Stomach smooth muscle (tissue), 2 donors: ENCODE measurements at regions not wholly inside any gene's neighbourhood (a gene's known extent, or its start where the extent isn't known, plus 50 kb on each side); places are given as distances from the start of the nearest gene placed in this dataset.
"Not testable (repeated sequence)": the region's sequence is repeated elsewhere in the genome, so short reads cannot be mapped to it uniquely, and the experiment has no call there.

Experiments
- H3K27ac ChIP-seq: one replicate; pipeline ENCODE4 v1.7.0; 2013; ENCODE audit warnings: mild to moderate bottlenecking, low read length, inconsistent platforms
- H3K27me3 ChIP-seq, 2 donors: one replicate each; pipeline ENCODE4 v1.7.0; 2013; ENCODE audit warnings: low read length in 2 of 2; ENCODE audit not compliant: insufficient read depth in 2 of 2, control insufficient read depth in 1 of 2
- H3K36me3 ChIP-seq, 2 donors: one replicate each; pipeline ENCODE4 v1.7.0; 2013; ENCODE audit warnings: low read length in 2 of 2; ENCODE audit not compliant: control insufficient read depth in 2 of 2, insufficient read depth in 2 of 2
- H3K4me1 ChIP-seq: one replicate; pipeline ENCODE4 v1.7.0; 2013; ENCODE audit warnings: low read length; ENCODE audit not compliant: control insufficient read depth, insufficient read depth
- H3K4me3 ChIP-seq, 2 donors: one replicate each; pipeline ENCODE4 v1.7.0; 2013; ENCODE audit warnings: low read length in 2 of 2
- H3K9ac ChIP-seq, 2 donors: one replicate each; pipeline ENCODE4 v1.7.0; 2013; ENCODE audit warnings: low read length in 2 of 2, mild to moderate bottlenecking in 1 of 2
- H3K9me3 ChIP-seq, 2 donors: one replicate each; pipeline ENCODE4 v1.7.0; 2013; ENCODE audit warnings: low read length in 2 of 2; ENCODE audit not compliant: control insufficient read depth in 2 of 2
- donor health status: healthy.
- donor health status: Pancreatic carcinoma.

DNA sequence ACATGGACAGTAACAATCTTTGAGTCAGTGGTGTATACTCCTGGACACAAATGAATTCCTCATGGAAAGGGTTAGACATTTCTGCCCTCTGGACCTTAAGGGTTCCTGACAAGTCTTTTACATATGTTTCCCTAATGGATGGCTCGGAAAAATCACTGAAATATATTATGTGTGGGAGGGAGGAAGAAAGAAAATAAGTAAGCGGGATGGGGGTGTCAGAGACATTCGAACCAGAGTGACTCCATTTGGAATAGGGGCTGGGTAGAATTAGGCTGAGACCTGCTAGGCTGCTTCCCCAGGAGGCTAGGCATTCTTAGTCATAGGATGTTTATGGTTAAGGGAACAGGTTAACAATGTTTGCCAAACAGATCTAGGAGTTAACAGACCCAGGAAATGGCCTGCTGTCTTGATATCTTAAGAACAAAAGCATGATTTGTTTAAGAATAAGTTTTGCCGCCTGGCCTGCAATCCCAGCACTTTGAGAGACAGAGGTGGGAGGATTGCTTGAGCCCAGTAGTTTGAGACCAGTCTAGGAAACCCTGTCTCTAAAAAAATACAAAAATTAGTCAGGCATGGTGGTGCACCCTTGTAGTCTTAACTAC lies 1241.7 kb downstream of the TYW1 start:
- Histone ChIP-seq H3K9me3 (peaks cover 0 to 5% of the 10 kb centered on the region in 2 donors), H3K4me1 (no peaks in the 10 kb centered on the region), H3K27ac (no peak overlapping the region)

DNA sequence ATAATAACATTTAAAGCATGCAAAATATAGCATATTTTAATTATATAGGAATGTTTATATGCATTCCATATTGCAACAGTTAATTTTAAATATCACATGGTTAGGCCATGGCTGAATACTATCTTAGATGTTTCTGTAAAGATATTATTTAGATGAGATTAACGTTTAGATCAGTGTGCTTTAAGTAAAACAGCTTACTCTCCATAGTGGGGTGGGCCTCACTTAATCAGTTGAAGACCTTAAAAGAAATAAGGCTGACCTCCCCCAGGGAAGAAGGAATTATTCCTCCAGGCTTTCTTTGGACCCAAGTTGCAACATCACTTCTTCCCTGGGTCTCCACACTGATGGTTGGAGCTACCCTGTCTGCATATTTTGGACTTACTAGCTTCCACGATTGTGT lies 1246.5 kb downstream of the TYW1 start:
- Histone ChIP-seq H3K36me3 (no peaks in the 10 kb centered on the region), H3K27me3 (peaks cover 0 to 2% of the 10 kb centered on the region in 2 donors), H3K9ac (no peak overlapping the region), H3K4me1 (no peaks in the 10 kb centered on the region), H3K9me3 (peaks cover 0 to 5% of the 10 kb centered on the region in 2 donors), H3K4me3 (no peak overlapping the region), H3K27ac (no peak overlapping the region)

More for the DNA sequence above, 1241.7 kb downstream of the TYW1 start:
- no peaks in the 10 kb centered on the region for H3K36me3 ChIP-seq
- H3K27me3 ChIP-seq: no peaks in the 10 kb centered on the region
- H3K9ac ChIP-seq: no peak overlapping the region
- no peak overlapping the region for H3K4me3 ChIP-seq

DNA sequence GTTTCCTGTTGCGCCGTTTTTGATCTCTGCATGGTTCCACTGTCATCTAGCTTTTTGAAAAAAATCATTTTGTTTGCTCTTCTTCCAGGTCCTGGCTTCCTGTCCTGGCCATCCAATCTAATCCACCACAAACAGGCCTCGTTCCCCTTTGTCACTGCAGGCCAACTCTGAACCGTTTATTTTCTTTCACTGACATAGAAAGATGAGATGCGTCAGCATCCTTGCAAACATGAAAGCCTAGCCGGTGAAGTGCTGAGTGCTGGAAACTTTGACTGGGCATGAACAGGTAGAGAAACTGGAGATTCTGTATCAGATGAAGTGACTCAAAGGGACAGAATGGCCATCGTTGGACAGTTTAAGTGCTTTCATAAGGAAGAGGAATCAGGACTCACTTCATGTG lies 1247.8 kb downstream of the TYW1 start:
- Histone ChIP-seq H3K27me3 (peaks cover 0 to 2% of the 10 kb centered on the region in 2 donors), H3K4me1 (no peaks in the 10 kb centered on the region), H3K36me3 (no peaks in the 10 kb centered on the region), H3K27ac (no peak overlapping the region), H3K4me3 (no peak overlapping the region), H3K9me3 (peaks cover 0 to 5% of the 10 kb centered on the region in 2 donors), H3K9ac (no peak overlapping the region)

DNA sequence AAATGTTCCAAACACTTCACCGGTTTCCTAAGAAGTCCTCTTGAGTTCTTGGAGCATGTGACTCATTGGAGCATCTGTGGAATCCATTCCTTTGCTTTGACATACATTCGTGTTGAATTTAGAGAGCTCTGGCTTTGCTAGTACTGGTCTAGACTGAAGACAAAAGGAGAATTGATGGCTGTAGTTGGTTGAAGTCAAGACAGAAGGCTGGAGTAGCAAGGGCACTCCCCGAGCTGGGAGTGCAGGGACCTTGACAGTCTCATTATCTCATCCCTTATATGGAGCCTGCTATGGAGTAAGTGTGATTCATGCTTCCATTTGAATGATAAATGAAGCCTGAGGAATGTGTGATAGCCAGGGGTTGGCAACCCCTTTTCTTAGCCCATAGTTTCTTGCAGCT lies 1249.1 kb downstream of the TYW1 start:
- no peak overlapping the region for H3K4me3 ChIP-seq
- H3K9ac ChIP-seq: no peak overlapping the region
- H3K36me3 ChIP-seq: no peaks in the 10 kb centered on the region
- peaks cover 0 to 5% of the 10 kb centered on the region in 2 donors for H3K9me3 ChIP-seq
- no peaks in the 10 kb centered on the region for H3K4me1 ChIP-seq
- H3K27me3 ChIP-seq: peaks cover 0 to 2% of the 10 kb centered on the region in 2 donors
- H3K27ac ChIP-seq: no peak overlapping the region

DNA sequence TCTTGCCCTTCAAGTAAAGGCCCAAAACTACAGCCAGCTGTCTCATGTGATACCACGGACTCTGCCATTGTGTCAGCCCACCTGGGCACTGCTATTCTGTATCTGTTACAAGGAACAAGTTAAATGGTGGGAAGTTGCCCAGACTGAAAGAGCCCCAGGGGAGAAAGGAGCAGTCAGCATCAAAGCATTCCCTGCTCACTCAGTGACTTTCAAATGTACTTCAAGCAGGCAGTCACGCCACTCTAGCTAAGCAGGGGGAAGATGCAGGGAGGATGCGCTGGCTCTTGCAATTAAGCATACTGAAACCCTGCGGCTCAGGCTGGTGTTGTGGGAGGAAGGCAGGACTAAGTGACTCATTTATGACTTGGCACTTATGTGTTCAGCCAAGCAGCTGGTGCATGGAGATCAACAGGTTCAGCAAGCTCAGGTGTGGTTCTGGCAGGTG lies 1249.6 kb downstream of the TYW1 start:
- H3K9ac ChIP-seq: no peak overlapping the region
- H3K4me1 ChIP-seq: no peaks in the 10 kb centered on the region
- peaks cover 0 to 2% of the 10 kb centered on the region in 2 donors for H3K9me3 ChIP-seq
- H3K36me3 ChIP-seq: no peaks in the 10 kb centered on the region
- H3K4me3 ChIP-seq: no peak overlapping the region
- peaks cover 0 to 2% of the 10 kb centered on the region in 2 donors for H3K27me3 ChIP-seq
- no peak overlapping the region for H3K27ac ChIP-seq

DNA sequence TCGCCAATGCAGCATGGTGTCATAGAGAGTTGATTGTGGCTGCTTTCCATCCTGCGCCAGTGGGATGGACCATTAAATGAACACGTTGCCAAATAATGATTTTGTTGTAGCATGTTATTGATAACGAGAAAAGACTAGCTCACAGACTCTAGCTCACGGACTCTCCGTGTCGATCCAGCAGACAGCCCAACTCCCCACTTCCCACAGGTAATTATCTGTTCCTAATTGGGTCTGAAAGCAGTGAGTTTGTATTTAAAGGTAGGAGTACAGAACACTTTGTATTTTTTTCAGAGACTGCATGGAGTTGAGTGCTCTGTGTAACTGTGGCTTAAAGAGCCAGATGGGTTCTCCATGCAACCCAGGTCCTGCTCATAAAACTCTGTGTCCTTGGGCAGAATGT lies 1250.5 kb downstream of the TYW1 start:
- peaks cover 0 to 3% of the 10 kb centered on the region in 2 donors for H3K9me3 ChIP-seq
- H3K4me1 ChIP-seq: no peaks in the 10 kb centered on the region
- no peak overlapping the region for H3K9ac ChIP-seq
- no peak overlapping the region for H3K27ac ChIP-seq
- no peak overlapping the region for H3K4me3 ChIP-seq
- H3K27me3 ChIP-seq: peaks cover 0 to 2% of the 10 kb centered on the region in 2 donors
- no peaks in the 10 kb centered on the region for H3K36me3 ChIP-seq

DNA sequence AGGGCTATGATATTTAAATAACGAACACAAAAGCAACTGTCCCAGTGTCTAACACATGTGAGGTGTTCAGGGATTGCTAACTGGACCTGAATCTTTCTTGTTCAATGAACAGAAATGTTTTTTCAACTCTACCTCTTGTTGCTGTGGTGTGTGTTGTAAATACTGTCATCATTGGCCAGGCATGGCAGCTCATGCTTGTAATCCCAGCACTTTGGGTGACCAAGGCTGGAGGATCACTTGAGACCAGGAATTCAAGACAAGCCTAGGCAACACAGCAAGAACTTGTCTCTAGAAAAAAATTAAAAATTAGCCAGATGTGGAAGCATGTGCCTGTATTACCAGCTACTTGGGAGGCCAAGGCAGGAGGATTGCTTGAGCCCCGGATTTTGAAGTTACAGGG lies 1250.9 kb downstream of the TYW1 start:
- no peak overlapping the region for H3K27ac ChIP-seq
- H3K36me3 ChIP-seq: no peaks in the 10 kb centered on the region
- no peak overlapping the region for H3K9ac ChIP-seq
- H3K4me1 ChIP-seq: no peaks in the 10 kb centered on the region
- peaks cover 0 to 2% of the 10 kb centered on the region in 2 donors for H3K27me3 ChIP-seq
- no peak overlapping the region for H3K4me3 ChIP-seq
- H3K9me3 ChIP-seq: peaks cover 0 to 4% of the 10 kb centered on the region in 2 donors

DNA sequence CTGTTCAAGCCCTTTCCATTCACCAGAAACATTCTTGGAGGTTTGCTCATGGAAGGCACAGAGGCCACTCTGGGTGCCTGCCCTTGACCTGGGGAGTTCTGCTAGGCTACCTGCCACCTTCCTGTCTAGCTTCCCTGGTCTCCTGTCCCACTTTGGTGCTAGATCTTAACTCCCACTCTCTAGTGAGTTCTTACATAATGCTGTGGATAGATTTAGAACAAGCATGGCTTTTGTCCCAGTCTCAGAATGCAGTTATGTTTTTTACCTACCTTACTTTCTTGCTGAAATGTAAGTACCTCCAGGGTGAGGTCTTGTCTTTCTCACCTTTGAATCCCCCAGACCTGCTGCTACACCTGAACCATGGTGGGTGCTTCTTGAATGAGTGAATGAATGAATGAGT lies 1252.3 kb downstream of the TYW1 start:
- no peak overlapping the region for H3K27ac ChIP-seq
- H3K4me1 ChIP-seq: no peaks in the 10 kb centered on the region
- no peak overlapping the region for H3K4me3 ChIP-seq
- H3K9me3 ChIP-seq: peaks cover 0 to 4% of the 10 kb centered on the region in 2 donors
- H3K9ac ChIP-seq: no peak overlapping the region
- no peaks in the 10 kb centered on the region for H3K36me3 ChIP-seq
- peaks cover 0 to 2% of the 10 kb centered on the region in 2 donors for H3K27me3 ChIP-seq

DNA sequence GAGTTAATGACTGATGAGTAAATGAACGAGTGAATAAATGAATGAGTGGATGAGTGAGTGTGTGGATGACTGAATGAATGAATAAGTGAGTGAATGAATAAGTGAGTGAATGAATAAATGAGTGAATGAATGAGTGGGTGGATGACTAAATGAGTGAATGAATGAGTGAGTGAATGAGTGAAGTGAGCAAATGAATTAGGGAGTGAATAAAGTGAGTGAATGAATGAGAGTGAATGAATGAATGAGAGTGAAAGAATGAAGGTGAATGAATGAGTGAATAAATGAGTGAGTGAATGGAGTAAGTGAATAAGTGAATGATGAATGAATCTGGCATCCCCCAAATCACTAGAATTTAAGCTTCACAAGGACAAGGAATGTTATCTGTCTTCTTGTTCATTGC lies 1253.0 kb downstream of the TYW1 start:
- Histone ChIP-seq H3K27ac (no peak overlapping the region), H3K4me1 (no peaks in the 10 kb centered on the region), H3K36me3 (no peaks in the 10 kb centered on the region), H3K27me3 (peaks cover 0 to 2% of the 10 kb centered on the region in 2 donors), H3K9ac (no peak overlapping the region), H3K4me3 (no peak overlapping the region), H3K9me3 (peaks cover 0 to 4% of the 10 kb centered on the region in 2 donors)

DNA sequence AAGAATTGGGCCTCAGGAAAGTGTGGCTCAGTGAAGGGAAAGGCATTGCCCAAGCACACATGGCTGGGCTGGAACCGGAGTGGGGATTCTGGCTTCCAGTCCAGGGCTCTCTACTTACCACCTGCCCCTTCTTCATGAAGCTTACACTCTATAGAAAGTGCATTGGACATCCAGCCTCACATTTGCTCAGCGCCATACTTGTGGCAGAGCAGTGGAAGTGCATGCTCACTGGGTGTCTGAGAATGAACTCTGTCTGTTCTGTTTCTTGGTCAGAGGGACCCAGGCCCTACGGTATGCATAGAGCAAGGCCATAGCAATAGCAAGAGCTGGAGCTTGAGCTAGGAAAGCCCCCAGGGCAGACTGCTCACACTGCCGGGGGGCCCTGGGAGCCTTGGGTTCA lies 1253.5 kb downstream of the TYW1 start:
- Histone ChIP-seq H3K9me3 (peaks cover 0 to 4% of the 10 kb centered on the region in 2 donors), H3K36me3 (no peaks in the 10 kb centered on the region)

DNA sequence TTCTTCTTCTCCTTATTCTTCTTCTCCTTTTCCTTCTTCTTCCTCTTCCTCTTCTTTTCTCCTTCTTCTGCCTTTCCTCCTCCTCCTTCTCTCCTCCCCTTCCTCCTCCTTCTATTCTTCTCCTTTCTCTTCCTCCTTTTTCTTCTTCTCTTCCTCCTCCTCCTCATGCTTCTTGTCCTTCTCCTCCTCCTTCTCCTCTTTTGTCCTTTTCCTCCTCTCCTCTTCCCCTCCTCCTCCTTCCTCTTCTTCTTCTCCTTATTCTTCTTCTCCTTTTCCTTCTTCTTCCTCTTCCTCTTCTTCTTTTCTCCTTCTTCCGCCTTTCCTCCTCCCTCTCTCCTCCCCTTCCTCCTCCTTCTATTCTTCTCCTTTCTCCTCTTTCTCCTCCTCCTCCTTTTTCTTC lies 1258.2 kb downstream of the TYW1 start:
- not testable (repeated sequence) for H3K4me3 ChIP-seq, H3K27ac ChIP-seq, H3K27me3 ChIP-seq, H3K9ac ChIP-seq, H3K4me1 ChIP-seq, H3K36me3 ChIP-seq, H3K9me3 ChIP-seq

More for the DNA sequence above, 1253.5 kb downstream of the TYW1 start:
- no peak overlapping the region for H3K27ac ChIP-seq
- H3K4me3 ChIP-seq: no peak overlapping the region
- no peak overlapping the region for H3K9ac ChIP-seq
- no peaks in the 10 kb centered on the region for H3K4me1 ChIP-seq
- H3K27me3 ChIP-seq: peaks cover 0 to 2% of the 10 kb centered on the region in 2 donors
